Skeletal muscle tissue (tissue), 3 donors: ENCODE measurements at regions not wholly inside any gene's neighbourhood (a gene's known extent, or its start where the extent isn't known, plus 50 kb on each side); places are given as distances from the start of the nearest gene placed in this dataset.

Experiments
- H3K27ac ChIP-seq: one replicate; pipeline ENCODE4 v1.7.0; 2013; ENCODE audit warnings: mild to moderate bottlenecking, low read depth, low read length, inconsistent platforms
- H3K27me3 ChIP-seq, 3 donors: one replicate each; pipeline ENCODE4 v1.7.0; 2013; ENCODE audit warnings: low read length in 3 of 3; ENCODE audit not compliant: control insufficient read depth in 3 of 3, insufficient read depth in 3 of 3
- H3K36me3 ChIP-seq, 3 donors: one replicate each; pipeline ENCODE4 v1.7.0; 2013; ENCODE audit warnings: low read length in 3 of 3; ENCODE audit not compliant: control insufficient read depth in 3 of 3, insufficient read depth in 3 of 3
- H3K4me1 ChIP-seq, 3 donors: one replicate each; pipeline ENCODE4 v1.7.0; 2013; ENCODE audit warnings: low read length in 3 of 3, mild to moderate bottlenecking in 3 of 3; ENCODE audit not compliant: control insufficient read depth in 3 of 3, insufficient read depth in 3 of 3
- H3K4me3 ChIP-seq, 3 donors: one replicate each; pipeline ENCODE4 v1.7.0; 2013; ENCODE audit warnings: low read length in 3 of 3
- H3K9ac ChIP-seq, 3 donors: one replicate each; pipeline ENCODE4 v1.7.0; 2013; ENCODE audit warnings: low read length in 3 of 3, mild to moderate bottlenecking in 3 of 3, moderate library complexity in 2 of 3, low read depth in 1 of 3
- H3K9me3 ChIP-seq, 3 donors: one replicate each; pipeline ENCODE4 v1.7.0; 2013; ENCODE audit warnings: low read length in 3 of 3; ENCODE audit not compliant: control insufficient read depth in 3 of 3
- donor health status: Osteomylitis.

GRCh38 chr6:145453376-145453775, 281.9 kb downstream of the EPM2A start:
- H3K4me1 ChIP-seq = no peaks in the 10 kb centered on the region
- H3K4me3 ChIP-seq = no peak overlapping the region
- H3K36me3 ChIP-seq = no peaks in the 10 kb centered on the region
- H3K27ac ChIP-seq = no peak overlapping the region
- H3K9ac ChIP-seq = no peak overlapping the region
- H3K27me3 ChIP-seq = no peaks in the 10 kb centered on the region
- no peaks in the 10 kb centered on the region for H3K9me3 ChIP-seq

- no peak overlapping the region for H3K9ac ChIP-seq
- H3K4me1 ChIP-seq = no peaks in the 10 kb centered on the region
- H3K36me3 ChIP-seq = no peaks in the 10 kb centered on the region
- H3K4me3 ChIP-seq = no peak overlapping the region
- H3K9me3 ChIP-seq = no peaks in the 10 kb centered on the region
- no peak overlapping the region for H3K27ac ChIP-seq
- H3K27me3 ChIP-seq = no peaks in the 10 kb centered on the region
These were observed 281.3 kb downstream of the EPM2A start for GRCh38 chr6:145454006-145454405.

GRCh38 chr6:145457556-145457955, 277.8 kb downstream of the EPM2A start:
- no peaks in the 10 kb centered on the region for H3K36me3 ChIP-seq
- no peak overlapping the region for H3K27ac ChIP-seq
- no peak overlapping the region for H3K9ac ChIP-seq
- no peak overlapping the region for H3K4me3 ChIP-seq
- no peaks in the 10 kb centered on the region for H3K27me3 ChIP-seq
- no peaks in the 10 kb centered on the region for H3K4me1 ChIP-seq
- no peaks in the 10 kb centered on the region for H3K9me3 ChIP-seq

GRCh38 chr6:145468534-145468933, 266.8 kb downstream of the EPM2A start:
- Histone ChIP-seq H3K36me3 (no peaks in the 10 kb centered on the region), H3K4me3 (no peak overlapping the region), H3K9me3 (peaks cover 0 to 2% (median 0%) of the 10 kb centered on the region in 3 donors), H3K27me3 (no peaks in the 10 kb centered on the region), H3K27ac (no peak overlapping the region), H3K9ac (no peak overlapping the region), H3K4me1 (no peaks in the 10 kb centered on the region)

GRCh38 chr6:145469021-145469420, 266.3 kb downstream of the EPM2A start:
- Histone ChIP-seq H3K27me3 (no peaks in the 10 kb centered on the region), H3K36me3 (no peaks in the 10 kb centered on the region), H3K9ac (no peak overlapping the region), H3K9me3 (peaks cover 0 to 2% (median 0%) of the 10 kb centered on the region in 3 donors), H3K4me3 (no peak overlapping the region), H3K27ac (no peak overlapping the region), H3K4me1 (no peaks in the 10 kb centered on the region)

GRCh38 chr6:145475794-145476396, 259.4 kb downstream of the EPM2A start:
- Histone ChIP-seq H3K9ac (no peak overlapping the region), H3K4me3 (no peak overlapping the region), H3K27me3 (no peaks in the 10 kb centered on the region), H3K9me3 (peaks cover 0 to 2% (median 0%) of the 10 kb centered on the region in 3 donors), H3K4me1 (no peaks in the 10 kb centered on the region), H3K36me3 (no peaks in the 10 kb centered on the region), H3K27ac (no peak overlapping the region)

GRCh38 chr6:145480024-145480423, 255.3 kb downstream of the EPM2A start:
- no peak overlapping the region for H3K4me3 ChIP-seq
- H3K27me3 ChIP-seq = no peaks in the 10 kb centered on the region
- no peaks in the 10 kb centered on the region for H3K4me1 ChIP-seq
- no peaks in the 10 kb centered on the region for H3K36me3 ChIP-seq
- H3K9me3 ChIP-seq = no peaks in the 10 kb centered on the region
- no peak overlapping the region for H3K27ac ChIP-seq
- H3K9ac ChIP-seq = no peak overlapping the region

GRCh38 chr6:145483191-145483996, 251.9 kb downstream of the EPM2A start:
- Histone ChIP-seq H3K4me3 (no peak overlapping the region), H3K9ac (no peak overlapping the region), H3K4me1 (no peaks in the 10 kb centered on the region), H3K9me3 (peaks cover 0 to 2% (median 0%) of the 10 kb centered on the region in 3 donors), H3K27me3 (no peaks in the 10 kb centered on the region), H3K27ac (no peak overlapping the region), H3K36me3 (no peaks in the 10 kb centered on the region)

GRCh38 chr6:145485288-145485687, 250.0 kb downstream of the EPM2A start:
- no peak overlapping the region for H3K4me3 ChIP-seq
- no peaks in the 10 kb centered on the region for H3K4me1 ChIP-seq

GRCh38 chr6:145486306-145486705, 249.0 kb downstream of the EPM2A start:
- no peak overlapping the region for H3K9ac ChIP-seq
- no peak overlapping the region for H3K4me3 ChIP-seq

More at GRCh38 chr6:145485288-145485687, 250.0 kb downstream of the EPM2A start:
- no peak overlapping the region for H3K9ac ChIP-seq
- H3K36me3 ChIP-seq = no peaks in the 10 kb centered on the region
- H3K27me3 ChIP-seq = no peaks in the 10 kb centered on the region
- peaks cover 0 to 2% (median 0%) of the 10 kb centered on the region in 3 donors for H3K9me3 ChIP-seq
- no peak overlapping the region for H3K27ac ChIP-seq

More at GRCh38 chr6:145486306-145486705, 249.0 kb downstream of the EPM2A start:
- H3K9me3 ChIP-seq = peaks cover 0 to 2% (median 0%) of the 10 kb centered on the region in 3 donors
- H3K27ac ChIP-seq = no peak overlapping the region
- no peaks in the 10 kb centered on the region for H3K27me3 ChIP-seq
- H3K36me3 ChIP-seq = no peaks in the 10 kb centered on the region
- no peaks in the 10 kb centered on the region for H3K4me1 ChIP-seq
